ENCODE measurements at regions not wholly inside any gene's neighbourhood (a gene's known extent, or its start where the extent isn't known, plus 50 kb on each side); places are given as distances from the start of the nearest gene placed in this dataset.

DNA sequence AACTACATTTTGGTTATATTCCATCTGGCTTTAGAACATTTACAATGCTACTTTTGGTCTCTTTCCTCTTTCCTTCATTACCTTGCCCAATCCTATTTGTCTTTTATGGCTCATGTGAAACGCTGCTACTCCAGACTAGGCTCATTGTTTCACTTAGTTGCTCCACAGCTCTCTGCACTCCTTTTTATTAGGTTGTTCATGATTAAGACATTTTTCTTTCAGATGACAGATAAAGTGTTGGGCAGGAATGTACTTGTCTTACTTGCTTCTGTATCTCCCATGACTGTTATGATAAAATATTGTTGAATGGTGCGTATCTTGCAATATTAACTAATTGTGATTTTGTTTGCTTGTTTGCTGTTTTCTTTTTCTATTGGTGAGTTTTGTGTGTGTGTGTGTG, 1532.3 kb downstream of the KCNT2 start:
- H3K27ac ChIP-seq (ENCODE audit: insufficient read depth, low read depth, low read length): no peak overlapping the region
- FAIRE-seq: no peak

More for the DNA sequence above, 1532.3 kb downstream of the KCNT2 start:
- Histone ChIP-seq H3K9ac (replicated peaks; ENCODE audit: extremely low read depth, insufficient read depth, low read length) (no peak overlapping the region), H3K9me1 (replicated peaks; ENCODE audit: control insufficient read depth, extremely low read depth, insufficient read depth, low read length) (no peaks in the 10 kb centered on the region), H2AFZ (ENCODE audit: low read depth, low read length) (no peak overlapping the region), H3K27me3 (ENCODE audit: control insufficient read depth in 2 of 2, insufficient read depth in 2 of 2, low read length in 2 of 2) (no peaks in the 10 kb centered on the region), H3K4me3 (replicated peaks in 1 of 3; ENCODE audit: insufficient read depth in 1 of 3, low read depth in 1 of 3, low read length in 3 of 3) (no peak overlapping the region), H3K9me3 (replicated peaks; ENCODE audit: control insufficient read depth, insufficient read depth, low read length) (no peaks in the 10 kb centered on the region), H3K4me2 (ENCODE audit: insufficient read depth, low read length) (no peak overlapping the region), H3K4me1 (ENCODE audit: control insufficient read depth, extremely low read depth, insufficient read depth, low read length) (no peaks in the 10 kb centered on the region), H3K36me3 (ENCODE audit: control insufficient read depth in 2 of 2, extremely low read depth in 1 of 2, insufficient read depth in 2 of 2, low read length in 2 of 2) (no peaks in the 10 kb centered on the region), H4K20me1 (replicated peaks; ENCODE audit: control insufficient read depth, extremely low read depth, insufficient read depth, low read length) (no peaks in the 10 kb centered on the region), H3K79me2 (ENCODE audit: control insufficient read depth, insufficient read depth, low read length) (no peaks in the 10 kb centered on the region)
- TF ChIP-seq POLR2A (IDR thresholded peaks at IDR 0.05; ENCODE audit: low read depth, low read length) (no peak), EZH2 (IDR thresholded peaks at IDR 0.05; ENCODE audit: borderline replicate concordance, low read depth, low read length, severe bottlenecking) (no peak), JUN (IDR thresholded peaks at IDR 0.05; ENCODE audit: borderline replicate concordance, insufficient read depth, insufficient read length, low read depth) (no peak), MYC (IDR thresholded peaks at IDR 0.05; ENCODE audit: low read depth, low read length) (no peak), FOS (IDR thresholded peaks at IDR 0.05; ENCODE audit: borderline replicate concordance, insufficient read depth, low read length) (no peak), GATA2 (IDR thresholded peaks at IDR 0.05; ENCODE audit: insufficient read depth, insufficient read length, low read depth, low read length) (no peak), POLR2AphosphoS5 (IDR thresholded peaks at IDR 0.05; ENCODE audit: insufficient read depth, low read depth, low read length) (no peak)
- TF ChIP-seq, protein P1, sequence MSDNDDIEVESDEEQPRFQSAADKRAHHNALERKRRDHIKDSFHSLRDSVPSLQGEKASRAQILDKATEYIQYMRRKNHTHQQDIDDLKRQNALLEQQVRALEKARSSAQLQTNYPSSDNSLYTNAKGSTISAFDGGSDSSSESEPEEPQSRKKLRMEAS (IDR thresholded peaks at IDR 0.05; ENCODE audit: insufficient read depth, insufficient read length): no peak
- TF ChIP-seq, protein P2, sequence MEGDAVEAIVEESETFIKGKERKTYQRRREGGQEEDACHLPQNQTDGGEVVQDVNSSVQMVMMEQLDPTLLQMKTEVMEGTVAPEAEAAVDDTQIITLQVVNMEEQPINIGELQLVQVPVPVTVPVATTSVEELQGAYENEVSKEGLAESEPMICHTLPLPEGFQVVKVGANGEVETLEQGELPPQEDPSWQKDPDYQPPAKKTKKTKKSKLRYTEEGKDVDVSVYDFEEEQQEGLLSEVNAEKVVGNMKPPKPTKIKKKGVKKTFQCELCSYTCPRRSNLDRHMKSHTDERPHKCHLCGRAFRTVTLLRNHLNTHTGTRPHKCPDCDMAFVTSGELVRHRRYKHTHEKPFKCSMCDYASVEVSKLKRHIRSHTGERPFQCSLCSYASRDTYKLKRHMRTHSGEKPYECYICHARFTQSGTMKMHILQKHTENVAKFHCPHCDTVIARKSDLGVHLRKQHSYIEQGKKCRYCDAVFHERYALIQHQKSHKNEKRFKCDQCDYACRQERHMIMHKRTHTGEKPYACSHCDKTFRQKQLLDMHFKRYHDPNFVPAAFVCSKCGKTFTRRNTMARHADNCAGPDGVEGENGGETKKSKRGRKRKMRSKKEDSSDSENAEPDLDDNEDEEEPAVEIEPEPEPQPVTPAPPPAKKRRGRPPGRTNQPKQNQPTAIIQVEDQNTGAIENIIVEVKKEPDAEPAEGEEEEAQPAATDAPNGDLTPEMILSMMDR (IDR thresholded peaks at IDR 0.05; ENCODE audit: extremely low read depth in 1 of 2, insufficient read depth in 1 of 2, low read depth in 1 of 2, low read length in 2 of 2): no peak
- CTCF ChIA-PET: no interaction called here
- POLR2A ChIA-PET: no interaction called here
- DNase-seq (ENCODE audit: low read depth, low spot score): no peak
- intact Hi-C loops (cut with micrococcal nuclease): no loop called here
- no TSS peak for BruUV-seq (replicated peaks)
- dilution Hi-C loops (cut with MboI; ENCODE audit: extremely low pct_ligation_motif_present, low sequenced_read_pairs): no loop called here
